ENCODE measurements at regions not wholly inside any gene's neighbourhood (a gene's known extent, or its start where the extent isn't known, plus 50 kb on each side); places are given as distances from the start of the nearest gene placed in this dataset.

DNA sequence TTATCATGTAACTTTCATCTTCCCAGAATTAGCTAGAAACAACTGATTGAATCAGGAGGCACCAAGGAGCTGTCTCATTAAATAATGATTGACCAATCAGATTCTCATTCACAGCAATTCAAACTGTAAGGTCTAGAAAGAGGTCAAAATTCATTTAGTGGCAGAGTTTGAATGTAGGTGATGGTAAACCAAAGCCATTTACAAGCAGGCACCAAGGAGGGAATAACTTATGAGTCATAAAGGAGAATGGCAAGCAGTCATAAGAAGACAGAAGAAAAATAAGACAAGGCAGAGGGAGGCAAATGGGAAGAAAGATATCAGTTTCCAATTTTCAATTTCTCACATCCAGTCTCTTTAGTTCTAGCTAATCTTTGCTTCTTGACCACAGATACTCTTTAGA, 52.9 kb upstream of the DEFB112 start:
- Mint-ChIP-seq H3K4me3 (no peak overlapping the region), H3K9me3 (no peaks in the 10 kb centered on the region), H3K36me3 (no peaks in the 10 kb centered on the region), H3K4me1 (ENCODE audit: unreplicated experiment) (no peaks in the 10 kb centered on the region), H3K27ac (no peak overlapping the region), H3K27me3 (peaks cover 15% of the 10 kb centered on the region)
- DNase-seq (ENCODE audit: extremely low spot score, unreplicated experiment): no peak
- TF ChIP-seq, protein P1, sequence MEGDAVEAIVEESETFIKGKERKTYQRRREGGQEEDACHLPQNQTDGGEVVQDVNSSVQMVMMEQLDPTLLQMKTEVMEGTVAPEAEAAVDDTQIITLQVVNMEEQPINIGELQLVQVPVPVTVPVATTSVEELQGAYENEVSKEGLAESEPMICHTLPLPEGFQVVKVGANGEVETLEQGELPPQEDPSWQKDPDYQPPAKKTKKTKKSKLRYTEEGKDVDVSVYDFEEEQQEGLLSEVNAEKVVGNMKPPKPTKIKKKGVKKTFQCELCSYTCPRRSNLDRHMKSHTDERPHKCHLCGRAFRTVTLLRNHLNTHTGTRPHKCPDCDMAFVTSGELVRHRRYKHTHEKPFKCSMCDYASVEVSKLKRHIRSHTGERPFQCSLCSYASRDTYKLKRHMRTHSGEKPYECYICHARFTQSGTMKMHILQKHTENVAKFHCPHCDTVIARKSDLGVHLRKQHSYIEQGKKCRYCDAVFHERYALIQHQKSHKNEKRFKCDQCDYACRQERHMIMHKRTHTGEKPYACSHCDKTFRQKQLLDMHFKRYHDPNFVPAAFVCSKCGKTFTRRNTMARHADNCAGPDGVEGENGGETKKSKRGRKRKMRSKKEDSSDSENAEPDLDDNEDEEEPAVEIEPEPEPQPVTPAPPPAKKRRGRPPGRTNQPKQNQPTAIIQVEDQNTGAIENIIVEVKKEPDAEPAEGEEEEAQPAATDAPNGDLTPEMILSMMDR (conservative IDR thresholded peaks at IDR 0.05): no peak

DNA sequence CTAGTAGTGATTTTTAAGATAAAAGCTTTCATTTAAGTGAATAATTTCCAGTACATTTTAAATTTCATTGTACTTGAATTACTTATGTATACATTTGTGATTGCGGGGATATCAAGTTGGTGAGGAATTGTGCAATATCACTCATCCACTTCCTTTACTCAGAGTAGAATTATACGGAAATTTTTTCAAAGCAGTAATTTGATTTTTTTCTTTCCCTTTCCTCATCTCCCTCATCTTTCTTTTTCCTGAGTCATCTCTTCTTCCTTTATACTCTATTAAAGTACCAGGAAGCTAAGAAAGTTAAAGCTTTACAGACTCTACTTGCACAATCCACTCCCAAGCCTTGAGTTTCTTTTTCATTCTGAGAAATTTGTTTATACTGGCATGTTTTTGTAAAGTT, 60.9 kb upstream of the DEFB112 start:
- Mint-ChIP-seq H3K4me3 (no peak overlapping the region), H3K9me3 (no peaks in the 10 kb centered on the region), H3K36me3 (no peaks in the 10 kb centered on the region), H3K27ac (no peak overlapping the region), H3K4me1 (ENCODE audit: unreplicated experiment) (peaks cover 8% of the 10 kb centered on the region), H3K27me3 (peaks cover 14% of the 10 kb centered on the region)
- DNase-seq (ENCODE audit: extremely low spot score, unreplicated experiment): no peak
- TF ChIP-seq, protein P1 (conservative IDR thresholded peaks at IDR 0.05): no peak

GRCh38 chr6:50112981-50113857, 63.5 kb upstream of the DEFB112 start:
- H3K27me3 Mint-ChIP-seq: peaks cover 12% of the 10 kb centered on the region
- no peaks in the 10 kb centered on the region for H3K36me3 Mint-ChIP-seq
- H3K4me3 Mint-ChIP-seq: no peak overlapping the region

DNA sequence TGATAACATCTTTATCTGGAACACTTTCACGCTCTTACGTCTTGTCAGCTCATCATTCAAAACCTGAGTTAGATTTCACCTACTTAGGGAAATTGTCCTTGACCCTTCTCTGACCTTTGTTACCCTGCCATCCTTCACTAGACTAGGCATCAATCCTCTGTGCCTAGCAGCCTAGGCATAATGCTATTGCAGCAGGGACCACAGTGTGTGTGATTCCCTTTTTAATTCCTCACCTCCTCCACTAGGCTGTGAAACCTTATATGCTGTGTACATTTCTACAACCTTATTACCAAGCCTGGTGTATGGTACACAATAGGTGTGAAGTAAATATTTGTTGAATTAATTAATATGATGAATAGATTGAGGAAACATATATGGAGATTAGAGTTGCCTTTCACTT, 66.7 kb upstream of the DEFB112 start:
- no peak overlapping the region for H3K27ac Mint-ChIP-seq
- TF ChIP-seq, protein P1 (conservative IDR thresholded peaks at IDR 0.05): no peak
- peaks cover 8% of the 10 kb centered on the region for H3K9me3 Mint-ChIP-seq
- peaks cover 26% of the 10 kb centered on the region for H3K27me3 Mint-ChIP-seq
- DNase-seq (ENCODE audit: extremely low spot score, unreplicated experiment): no peak
- no peak overlapping the region for H3K4me3 Mint-ChIP-seq
- peaks cover 8% of the 10 kb centered on the region for H3K4me1 Mint-ChIP-seq (ENCODE audit: unreplicated experiment)
- H3K36me3 Mint-ChIP-seq: no peaks in the 10 kb centered on the region

More at GRCh38 chr6:50112981-50113857, 63.5 kb upstream of the DEFB112 start:
- H3K9me3 Mint-ChIP-seq: no peaks in the 10 kb centered on the region
- no peak overlapping the region for H3K27ac Mint-ChIP-seq
- DNase-seq (ENCODE audit: extremely low spot score, unreplicated experiment): no peak
- TF ChIP-seq, protein P1 (conservative IDR thresholded peaks at IDR 0.05): no peak
- H3K4me1 Mint-ChIP-seq (ENCODE audit: unreplicated experiment): peaks cover 8% of the 10 kb centered on the region

DNA sequence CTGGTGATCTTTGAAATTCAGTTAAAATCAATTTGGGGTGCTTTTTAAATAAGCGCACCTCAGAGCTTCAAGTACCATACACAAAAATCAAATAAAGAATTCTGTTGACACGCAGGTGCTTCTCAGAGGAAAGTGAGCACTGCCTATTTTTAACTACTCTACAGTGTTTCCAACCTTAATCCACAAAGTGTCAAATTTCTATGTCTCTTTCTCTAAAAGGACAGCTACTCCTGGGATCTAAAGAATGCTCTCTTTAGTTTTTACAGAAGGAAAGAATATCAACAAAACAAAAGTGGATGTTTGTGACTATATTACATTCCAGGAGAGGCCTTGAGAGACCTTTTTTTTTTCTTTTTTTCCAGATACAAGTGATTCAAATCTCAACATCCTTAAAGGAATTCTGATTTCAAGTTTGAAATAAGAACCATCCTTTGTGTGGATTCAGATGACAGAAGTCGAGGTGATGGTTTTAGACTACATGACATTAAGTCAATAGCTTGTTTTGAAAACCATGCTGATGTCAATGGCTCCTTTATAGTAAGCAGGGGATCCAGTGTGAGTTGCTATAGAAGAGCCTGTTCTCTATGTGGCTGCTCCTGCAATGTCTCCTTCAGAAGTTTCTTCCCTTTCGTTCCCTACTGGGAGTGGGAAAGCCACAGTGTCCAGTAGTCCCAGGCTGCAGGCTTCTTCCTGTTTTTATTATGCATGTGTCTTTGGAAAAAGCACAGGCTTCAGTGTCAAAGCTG, 67.2 kb upstream of the DEFB112 start:
- Mint-ChIP-seq H3K4me1 (ENCODE audit: unreplicated experiment) (peaks cover 8% of the 10 kb centered on the region), H3K4me3 (no peak overlapping the region), H3K9me3 (peaks cover 8% of the 10 kb centered on the region), H3K36me3 (no peaks in the 10 kb centered on the region), H3K27me3 (peaks cover 26% of the 10 kb centered on the region), H3K27ac (no peak overlapping the region)
- DNase-seq (ENCODE audit: extremely low spot score, unreplicated experiment): no peak
- TF ChIP-seq, protein P1 (conservative IDR thresholded peaks at IDR 0.05): no peak

Data from type B pancreatic cell (in vitro differentiated cells).